Liver (tissue), 8 donors: ENCODE measurements at regions not wholly inside any gene's neighbourhood (a gene's known extent, or its start where the extent isn't known, plus 50 kb on each side); places are given as distances from the start of the nearest gene placed in this dataset.

Source experiments
- DNase-seq: peaks from one replicate; pipeline ENCODE4 v3.0.0-alpha.2; 2017; ENCODE audit warnings: low spot score
- H3K27ac ChIP-seq, 2 donors: one replicate each; pipeline ENCODE4 v1.7.0; 2013; ENCODE audit warnings: inconsistent platforms in 2 of 2, low read length in 2 of 2, control low read depth in 1 of 2, low read depth in 1 of 2, mild to moderate bottlenecking in 1 of 2
- H3K27me3 ChIP-seq, 4 donors: one replicate each; pipeline versions ENCODE4 v1.6.1 to v1.7.0; 2013; ENCODE audit warnings: low read length in 3 of 4, inconsistent platforms in 1 of 4, mild to moderate bottlenecking in 1 of 4, moderate library complexity in 1 of 4; ENCODE audit not compliant: control insufficient read depth in 4 of 4, insufficient read depth in 4 of 4
- H3K36me3 ChIP-seq, 4 donors: one replicate each; pipeline versions ENCODE4 v1.6.1 to v1.7.0; 2013; ENCODE audit warnings: low read length in 3 of 4, mild to moderate bottlenecking in 3 of 4, low read depth in 1 of 4, moderate library complexity in 1 of 4; ENCODE audit not compliant: control insufficient read depth in 4 of 4, insufficient read depth in 3 of 4
- H3K4me1 ChIP-seq, 4 donors: one replicate each; pipeline versions ENCODE4 v1.6.1 to v1.7.0; 2013; ENCODE audit warnings: low read length in 3 of 4, mild to moderate bottlenecking in 3 of 4, moderate library complexity in 1 of 4; ENCODE audit not compliant: control insufficient read depth in 4 of 4, insufficient read depth in 4 of 4
- H3K4me3 ChIP-seq, 3 donors: one replicate each; pipeline versions ENCODE4 v1.6.1 to v1.7.0; 2013; ENCODE audit warnings: low read length in 3 of 3, control low read depth in 1 of 3, low read depth in 1 of 3, mild to moderate bottlenecking in 1 of 3
- H3K9ac ChIP-seq, 2 donors: one replicate each; pipeline ENCODE4 v1.7.0; 2013; ENCODE audit warnings: low read length in 2 of 2, mild to moderate bottlenecking in 2 of 2, moderate library complexity in 2 of 2, control low read depth in 1 of 2, low read depth in 1 of 2
- H3K9me3 ChIP-seq, 4 donors: one replicate each; pipeline versions ENCODE4 v1.6.1 to v1.7.0; 2013; ENCODE audit warnings: low read length in 3 of 4; ENCODE audit not compliant: control insufficient read depth in 4 of 4
- CTCF ChIP-seq: fragments of 150-350 bp; IDR thresholded peaks from 2 replicates; pipeline ENCODE4 v1.5.1; 2017; ENCODE audit warnings: improper control_type of control experiment, low read depth, low read length; ENCODE audit not compliant: missing input control
- EGR1 ChIP-seq, 2 donors: IDR thresholded peaks; 2 replicates each; pipeline ENCODE4 v1.6.1; 2016 to 2018; ENCODE audit warnings: antibody characterized with exemption in 2 of 2, low read depth in 2 of 2
- FOXA1 ChIP-seq: IDR thresholded peaks from 2 replicates; pipeline ENCODE4 v1.6.1; 2016; ENCODE audit warnings: antibody characterized with exemption
- FOXA2 ChIP-seq: IDR thresholded peaks from 2 replicates; pipeline ENCODE4 v1.6.1; 2016; ENCODE audit warnings: antibody characterized with exemption
- GABPA ChIP-seq, 2 donors: IDR thresholded peaks in 1 of 2; conservative IDR thresholded peaks in 1 of 2; 2 replicates each; pipeline ENCODE4 v1.6.1; 2016; ENCODE audit warnings: antibody characterized with exemption in 2 of 2, mild to moderate bottlenecking in 1 of 2, moderate library complexity in 1 of 2
- HNF4A ChIP-seq, 2 donors: conservative IDR thresholded peaks; 2 replicates each; pipeline ENCODE4 v1.6.1; 2016; ENCODE audit warnings: antibody characterized with exemption in 2 of 2, mild to moderate bottlenecking in 2 of 2
- HNF4G ChIP-seq: IDR thresholded peaks from 2 replicates; pipeline ENCODE4 v1.6.1; 2016; ENCODE audit warnings: antibody characterized with exemption
- JUND ChIP-seq, 2 donors: IDR thresholded peaks; 2 replicates each; pipeline ENCODE4 v1.6.1; 2016; ENCODE audit warnings: antibody characterized with exemption in 2 of 2
- MAX ChIP-seq: IDR thresholded peaks from 2 replicates; pipeline ENCODE4 v1.6.1; 2016; ENCODE audit warnings: antibody characterized with exemption
- RAD21 ChIP-seq, 2 donors: IDR thresholded peaks; 2 replicates each; pipeline ENCODE4 v1.6.1; 2016; ENCODE audit warnings: antibody characterized with exemption in 2 of 2, mild to moderate bottlenecking in 2 of 2
- REST ChIP-seq: IDR thresholded peaks from 2 replicates; pipeline ENCODE4 v1.6.1; 2016; ENCODE audit warnings: antibody characterized with exemption, mild to moderate bottlenecking
- RXRA ChIP-seq, 2 donors: IDR thresholded peaks; 2 replicates each; pipeline ENCODE4 v1.6.1; 2017 to 2018; ENCODE audit warnings: antibody characterized with exemption in 2 of 2, mild to moderate bottlenecking in 1 of 2
- TAF1 ChIP-seq: conservative IDR thresholded peaks from 2 replicates; pipeline ENCODE4 v1.6.1; 2016; ENCODE audit warnings: antibody characterized with exemption, mild to moderate bottlenecking
- ZBTB33 ChIP-seq: IDR thresholded peaks from 2 replicates; pipeline ENCODE4 v1.6.1; 2016; ENCODE audit warnings: antibody characterized with exemption
- WGBS: extraction: QIAGEN DNeasy Blood & Tissue Kit; methylation state at CpG from one replicate; pipeline ENCODE4 v1.1.7; 2013; 5-methylcytosine and 5-hydroxymethylcytosine counted together
- TF ChIP-seq, protein P1 (sequence below): IDR thresholded peaks from 2 replicates; pipeline ENCODE4 v1.6.1; 2016; ENCODE audit warnings: antibody characterized with exemption
- donor health status: healthy.
- donor health status: healthy.
- donor health status: healthy.
- donor health status: healthy.
- donor health status: healthy.

- WGBS, result 87% methylated on average over 6 of the region's 6 CpGs
Observed at GRCh38 chr2:4454907-4455306, 751.5 kb downstream of the DCDC2C start.

DNA sequence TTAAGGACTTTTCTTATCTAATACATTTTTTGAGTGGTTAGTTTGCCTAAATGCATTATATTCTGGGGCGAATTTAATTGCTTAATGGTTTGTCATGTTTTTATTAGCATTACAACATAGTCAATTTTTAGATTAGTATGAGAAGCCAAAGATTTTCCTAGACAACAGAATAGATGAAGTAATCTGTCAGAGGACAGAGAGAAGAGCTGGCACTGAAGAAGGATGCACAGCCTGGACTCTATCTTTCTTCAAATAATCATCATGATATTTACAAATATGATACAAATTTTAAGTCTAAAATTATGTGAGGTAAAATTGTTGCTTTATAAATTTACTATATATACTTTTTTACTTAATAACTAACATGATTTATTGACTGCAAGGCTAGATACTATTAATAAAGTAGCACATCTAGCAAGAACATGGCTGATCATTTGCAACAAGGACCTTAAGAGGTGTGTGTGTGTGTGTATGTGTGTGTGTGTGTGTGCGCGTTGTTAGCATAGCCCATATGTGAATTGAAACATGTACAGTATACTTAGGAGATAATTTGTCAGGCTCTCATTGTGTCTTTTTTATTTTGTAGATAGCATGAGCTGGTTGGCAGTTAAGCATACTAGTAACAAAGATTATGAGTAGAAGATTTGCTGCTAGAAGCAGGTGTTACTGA lies 752.2 kb downstream of the DCDC2C start:
- no peak overlapping the region for H3K9ac ChIP-seq
- DNase-seq, result no peak
- H3K27ac ChIP-seq, result no peak overlapping the region
- no peaks in the 10 kb centered on the region for H3K4me1 ChIP-seq
- no peak overlapping the region for H3K4me3 ChIP-seq
- H3K36me3 ChIP-seq, result no peaks in the 10 kb centered on the region
- TF ChIP-seq FOXA2, result no peak
- no peak for TF ChIP-seq TAF1
- TF ChIP-seq, protein P1, sequence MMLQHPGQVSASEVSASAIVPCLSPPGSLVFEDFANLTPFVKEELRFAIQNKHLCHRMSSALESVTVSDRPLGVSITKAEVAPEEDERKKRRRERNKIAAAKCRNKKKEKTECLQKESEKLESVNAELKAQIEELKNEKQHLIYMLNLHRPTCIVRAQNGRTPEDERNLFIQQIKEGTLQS, result no peak
- no peak for TF ChIP-seq ZBTB33
- no peak for TF ChIP-seq REST
- no peak for TF ChIP-seq HNF4A (conservative IDR thresholded peaks at IDR 0.05)
- TF ChIP-seq GABPA (IDR thresholded peaks at IDR 0.05 in 1 of 2, conservative IDR thresholded peaks at IDR 0.05 in 1 of 2), result no peak
- TF ChIP-seq RXRA (IDR thresholded peaks at IDR 0.05), result no peak
- no peak for TF ChIP-seq HNF4G
- TF ChIP-seq JUND (IDR thresholded peaks at IDR 0.05), result no peak
- TF ChIP-seq FOXA1, result no peak
- no peak for TF ChIP-seq EGR1 (IDR thresholded peaks at IDR 0.05; ENCODE audit: low read depth in 2 of 2)
- no peak for TF ChIP-seq MAX
- TF ChIP-seq RAD21 (IDR thresholded peaks at IDR 0.05), result no peak
- TF ChIP-seq CTCF, result no peak
- peaks cover 0 to 5% (median 1%) of the 10 kb centered on the region in 4 donors for H3K9me3 ChIP-seq
- 68% methylated on average over 3 of the region's 3 CpGs for WGBS
- no peaks in the 10 kb centered on the region for H3K27me3 ChIP-seq

More at GRCh38 chr2:4454907-4455306, 751.5 kb downstream of the DCDC2C start:
- Histone ChIP-seq H3K9me3 (peaks cover 0 to 5% (median 1%) of the 10 kb centered on the region in 4 donors), H3K4me1 (no peaks in the 10 kb centered on the region), H3K36me3 (no peaks in the 10 kb centered on the region), H3K27me3 (no peaks in the 10 kb centered on the region), H3K4me3 (no peak overlapping the region), H3K27ac (no peak overlapping the region), H3K9ac (no peak overlapping the region)
- no peak for DNase-seq
- TF ChIP-seq RXRA (IDR thresholded peaks at IDR 0.05), result no peak
- no peak for TF ChIP-seq HNF4A (conservative IDR thresholded peaks at IDR 0.05)
